ENCODE measurements at regions not wholly inside any gene's neighbourhood (a gene's known extent, or its start where the extent isn't known, plus 50 kb on each side); places are given as distances from the start of the nearest gene placed in this dataset.

GRCh38 chr5:16392718-16393117 is 72.9 kb downstream of the ZNF622 start:
- peak; percentile 5 for DNase-seq
- Histone ChIP-seq H3K9me2 (ENCODE audit: insufficient read depth) (no peaks in the 10 kb centered on the region), H3K9ac (no peak overlapping the region), H3K4me2 (ENCODE audit: unreplicated experiment) (no peak overlapping the region), H4K20me1 (ENCODE audit: insufficient read depth) (no peaks in the 10 kb centered on the region), H3K4me3 (no peak overlapping the region), H3K27me3 (replicated peaks; ENCODE audit: insufficient read depth) (no peaks in the 10 kb centered on the region), H3K36me3 (ENCODE audit: low read depth) (no peaks in the 10 kb centered on the region), H3F3A (ENCODE audit: insufficient read depth) (no peaks in the 10 kb centered on the region), H2AFZ (no peak overlapping the region), H3K79me2 (ENCODE audit: insufficient read depth) (no peaks in the 10 kb centered on the region), H3K4me1 (ENCODE audit: insufficient read depth) (no peaks in the 10 kb centered on the region), H3K9me3 (ENCODE audit: low read depth) (no peaks in the 10 kb centered on the region), H3K27ac (no peak overlapping the region)
- in situ Hi-C loops (cut with MboI), result no loop called here
- no peak for TF ChIP-seq EZH2phosphoT487 (IDR thresholded peaks at IDR 0.05; ENCODE audit: insufficient read depth, low read depth)
- no peak for TF ChIP-seq EZH2 (IDR thresholded peaks at IDR 0.05; ENCODE audit: insufficient read depth, poor library complexity, severe bottlenecking)
- 36 to 38% methylated on average over 3 of the region's 3 CpGs for WGBS, 2 experiments (ENCODE audit: low coverage in 1 of 2, low lambda C conversion rate in 2 of 2, missing lambda C conversion rate in 2 of 2)

- Histone ChIP-seq H3K4me2 (ENCODE audit: unreplicated experiment) (no peak overlapping the region), H3K9ac (no peak overlapping the region), H3K79me2 (ENCODE audit: insufficient read depth) (no peaks in the 10 kb centered on the region), H2AFZ (no peak overlapping the region), H3K27me3 (replicated peaks; ENCODE audit: insufficient read depth) (no peaks in the 10 kb centered on the region), H3K9me3 (ENCODE audit: low read depth) (no peaks in the 10 kb centered on the region), H3K4me1 (ENCODE audit: insufficient read depth) (no peaks in the 10 kb centered on the region), H3K9me2 (ENCODE audit: insufficient read depth) (no peaks in the 10 kb centered on the region), H3K36me3 (ENCODE audit: low read depth) (no peaks in the 10 kb centered on the region), H3K4me3 (no peak overlapping the region), H3F3A (ENCODE audit: insufficient read depth) (no peaks in the 10 kb centered on the region), H4K20me1 (ENCODE audit: insufficient read depth) (no peaks in the 10 kb centered on the region), H3K27ac (no peak overlapping the region)
- DNase-seq, result no peak
- in situ Hi-C loops (cut with MboI), result no loop called here
- 51 to 55% methylated on average over 8 of the region's 8 CpGs for WGBS, 2 experiments (ENCODE audit: low coverage in 1 of 2, low lambda C conversion rate in 2 of 2, missing lambda C conversion rate in 2 of 2)
- TF ChIP-seq EZH2phosphoT487 (IDR thresholded peaks at IDR 0.05; ENCODE audit: insufficient read depth, low read depth) (no peak), EZH2 (IDR thresholded peaks at IDR 0.05; ENCODE audit: insufficient read depth, poor library complexity, severe bottlenecking) (no peak)
Measured at GRCh38 chr5:16391858-16392649, 73.5 kb downstream of the ZNF622 start.

DNA sequence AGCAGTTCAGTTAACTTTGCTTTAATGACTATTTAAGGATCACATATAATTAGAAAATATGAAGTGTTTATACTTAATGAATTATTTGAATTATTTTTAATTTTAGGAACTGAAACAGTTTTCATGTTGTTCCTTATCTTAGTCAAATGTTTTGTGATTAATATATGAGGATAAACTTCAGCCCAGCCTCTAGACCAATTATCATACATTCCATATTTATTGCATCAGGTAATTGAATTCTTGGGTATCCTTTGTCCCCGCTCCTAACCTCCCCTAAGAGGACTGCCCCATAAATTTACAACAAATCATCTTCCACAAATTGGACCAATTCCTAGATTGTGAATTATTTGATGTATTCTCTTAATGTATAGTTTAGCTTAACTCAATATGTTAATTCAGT is 74.8 kb downstream of the ZNF622 start:
- Histone ChIP-seq H3K4me1 (ENCODE audit: insufficient read depth) (no peaks in the 10 kb centered on the region), H2AFZ (no peak overlapping the region), H3K79me2 (ENCODE audit: insufficient read depth) (no peaks in the 10 kb centered on the region), H3K36me3 (ENCODE audit: low read depth) (no peaks in the 10 kb centered on the region), H3K9ac (no peak overlapping the region), H3K27ac (no peak overlapping the region), H4K20me1 (ENCODE audit: insufficient read depth) (no peaks in the 10 kb centered on the region), H3K4me3 (no peak overlapping the region), H3F3A (ENCODE audit: insufficient read depth) (no peaks in the 10 kb centered on the region), H3K4me2 (ENCODE audit: unreplicated experiment) (no peak overlapping the region), H3K27me3 (replicated peaks; ENCODE audit: insufficient read depth) (no peaks in the 10 kb centered on the region; the same call in none of the 2 replicates), H3K9me3 (ENCODE audit: low read depth) (no peaks in the 10 kb centered on the region), H3K9me2 (ENCODE audit: insufficient read depth) (no peaks in the 10 kb centered on the region)
- TF ChIP-seq EZH2phosphoT487 (IDR thresholded peaks at IDR 0.05; ENCODE audit: insufficient read depth, low read depth) (no peak), EZH2 (IDR thresholded peaks at IDR 0.05; ENCODE audit: insufficient read depth, poor library complexity, severe bottlenecking) (no peak)
- 45 to 53% methylated on average over 1 of the region's 1 CpG for WGBS, 2 experiments (ENCODE audit: low coverage in 1 of 2, low lambda C conversion rate in 2 of 2, missing lambda C conversion rate in 2 of 2)
- DNase-seq, result no peak
- in situ Hi-C loops (cut with MboI), result no loop called here

- Histone ChIP-seq H3K9me2 (ENCODE audit: insufficient read depth) (no peaks in the 10 kb centered on the region), H3K36me3 (ENCODE audit: low read depth) (no peaks in the 10 kb centered on the region), H3K4me1 (ENCODE audit: insufficient read depth) (no peaks in the 10 kb centered on the region), H3K9ac (no peak overlapping the region), H3K27me3 (replicated peaks; ENCODE audit: insufficient read depth) (peaks cover 7% of the 10 kb centered on the region), H3K4me3 (no peak overlapping the region), H4K20me1 (ENCODE audit: insufficient read depth) (no peaks in the 10 kb centered on the region), H3F3A (ENCODE audit: insufficient read depth) (no peaks in the 10 kb centered on the region), H3K4me2 (ENCODE audit: unreplicated experiment) (no peak overlapping the region), H2AFZ (no peak overlapping the region), H3K9me3 (ENCODE audit: low read depth) (no peaks in the 10 kb centered on the region), H3K27ac (no peak overlapping the region), H3K79me2 (ENCODE audit: insufficient read depth) (no peaks in the 10 kb centered on the region)
- no peak for TF ChIP-seq EZH2phosphoT487 (IDR thresholded peaks at IDR 0.05; ENCODE audit: insufficient read depth, low read depth)
- no peak for DNase-seq
- in situ Hi-C loops (cut with MboI), result no loop called here
- 26 to 27% methylated on average over 3 of the region's 3 CpGs for WGBS, 2 experiments (ENCODE audit: low coverage in 1 of 2, low lambda C conversion rate in 2 of 2, missing lambda C conversion rate in 2 of 2)
Measured at GRCh38 chr5:16385516-16386090, 80.0 kb downstream of the ZNF622 start.
